GM23338 (cell line): ENCODE measurements at regions not wholly inside any gene's neighbourhood (a gene's known extent, or its start where the extent isn't known, plus 50 kb on each side); places are given as distances from the start of the nearest gene placed in this dataset.

Source experiments
- ATAC-seq: fragments of 200-7000 bp; cut with Tn5 transposase; 3 replicates; pipeline ENCODE4 v1.9.1; 2020
- DNase-seq: peaks from one replicate; pipeline ENCODE4 v3.0.0-alpha.2; 2015; ENCODE audit warnings: low spot score
- H2AFZ ChIP-seq: fragments of 200-600 bp; sonication (generic); 2 replicates; pipeline ENCODE4 v1.8.0; 2016; ENCODE audit warnings: antibody characterized with exemption, mild to moderate bottlenecking, moderate library complexity
- H3F3A ChIP-seq: fragments of 200-600 bp; sonication (generic); replicated peaks from 2 replicates; pipeline ENCODE4 v1.8.0; 2017; ENCODE audit warnings: antibody characterized with exemption, mixed run types, low read depth
- H3K27ac ChIP-seq: fragments of 200-600 bp; sonication (generic); 2 replicates; pipeline ENCODE4 v1.6.1; 2016; ENCODE audit warnings: low read depth
- H3K27me3 ChIP-seq: fragments of 200-600 bp; sonication (generic); 2 replicates; pipeline ENCODE4 v1.8.0; 2016; ENCODE audit warnings: mild to moderate bottlenecking, mixed run types, moderate library complexity; ENCODE audit not compliant: insufficient read depth
- H3K36me3 ChIP-seq: fragments of 200-600 bp; sonication (generic); 2 replicates; pipeline ENCODE4 v1.8.0; 2016; ENCODE audit warnings: mild to moderate bottlenecking; ENCODE audit not compliant: insufficient read depth
- H3K4me1 ChIP-seq: fragments of 200-600 bp; sonication (generic); 2 replicates; pipeline ENCODE4 v1.8.0; 2016; ENCODE audit warnings: mild to moderate bottlenecking, moderate library complexity; ENCODE audit not compliant: insufficient read depth
- H3K4me2 ChIP-seq: fragments of 200-600 bp; sonication (generic); 2 replicates; pipeline ENCODE4 v1.7.1; 2017; ENCODE audit warnings: mixed run types
- H3K4me3 ChIP-seq: fragments of 200-600 bp; sonication (generic); 2 replicates; pipeline ENCODE4 v1.6.1; 2016; ENCODE audit warnings: mixed run types
- H3K79me2 ChIP-seq: fragments of 200-600 bp; sonication (generic); replicated peaks from 2 replicates; pipeline ENCODE4 v1.8.0; 2017; ENCODE audit warnings: mild to moderate bottlenecking; ENCODE audit not compliant: insufficient read depth
- H3K9me2 ChIP-seq: fragments of 200-600 bp; sonication (generic); 2 replicates; pipeline ENCODE4 v1.8.0; 2017; ENCODE audit not compliant: insufficient read depth
- H4K20me1 ChIP-seq: fragments of 200-600 bp; sonication (generic); replicated peaks from 2 replicates; pipeline ENCODE4 v1.8.0; 2017; ENCODE audit warnings: mild to moderate bottlenecking; ENCODE audit not compliant: insufficient read depth
- H3K27ac Mint-ChIP-seq: 2 replicates; pipeline ENCODE4 v1.8.0; 2020; ENCODE audit warnings: inconsistent platforms, mild to moderate bottlenecking, moderate library complexity, mixed read lengths
- H3K27me3 Mint-ChIP-seq: 3 replicates; pipeline ENCODE4 v1.8.0; 2022; ENCODE audit warnings: low read depth, mild to moderate bottlenecking, moderate library complexity, mixed read lengths, inconsistent platforms; ENCODE audit not compliant: insufficient read depth, poor library complexity
- H3K36me3 Mint-ChIP-seq: 3 replicates; pipeline ENCODE4 v1.8.0; 2021; ENCODE audit warnings: low read depth, mild to moderate bottlenecking, inconsistent platforms, moderate library complexity, mixed read lengths
- H3K4me1 Mint-ChIP-seq: 3 replicates; pipeline ENCODE4 v1.8.0; 2020; ENCODE audit warnings: mild to moderate bottlenecking, inconsistent platforms, mixed read lengths
- H3K4me3 Mint-ChIP-seq: 3 replicates; pipeline ENCODE4 v1.8.0; 2021; ENCODE audit warnings: moderate library complexity, mild to moderate bottlenecking, inconsistent platforms, mixed read lengths
- H3K9me3 Mint-ChIP-seq: 3 replicates; pipeline ENCODE4 v1.8.0; 2020; ENCODE audit warnings: moderate library complexity, mild to moderate bottlenecking, inconsistent platforms, mixed read lengths
- CTCF ChIP-seq, 2 experiments: fragments of 200-600 bp in 1 of 2; sonication (generic) in 1 of 2; conservative IDR thresholded peaks; 2 replicates each; pipeline versions ENCODE4 v1.5.1 to v1.6.1; 2016 to 2017; ENCODE audit warnings: antibody characterized with exemption in 2 of 2, low read depth in 2 of 2, mild to moderate bottlenecking in 2 of 2, moderate library complexity in 1 of 2
- NANOG ChIP-seq: IDR thresholded peaks from 2 replicates; pipeline ENCODE4 v1.6.1; 2016; ENCODE audit warnings: antibody characterized with exemption, borderline replicate concordance
- ZNF331 ChIP-seq: fragments of 250-450 bp; sonication (Bioruptor Pico); IDR thresholded peaks from 2 replicates; pipeline ENCODE4 v1.5.0; 2020; ENCODE audit warnings: low read depth, mild to moderate bottlenecking, moderate library complexity
- ZNF462 ChIP-seq: fragments of 250-450 bp; sonication (Bioruptor Pico); IDR thresholded peaks from 2 replicates; pipeline ENCODE4 v1.5.0; 2020; ENCODE audit warnings: mild to moderate bottlenecking, moderate library complexity

- TF ChIP-seq CTCF (conservative IDR thresholded peaks at IDR 0.05; ENCODE audit: low read depth in 2 of 2) (no peak), NANOG (no peak), ZNF462 (CRISPR knock-in tag) (no peak), ZNF331 (CRISPR knock-in tag) (no peak)
- no peak overlapping the region for H2AFZ ChIP-seq
- H3K4me2 ChIP-seq = no peak overlapping the region
- 0 out of 2 replicates have a peak, but pooled peaks cover 4% of the 10 kb centered on the region for H3K9me2 ChIP-seq
- H3K4me3 Mint-ChIP-seq = no peak overlapping the region
- ATAC-seq = no peak
- DNase-seq = no peak
- no peaks in the 10 kb centered on the region for H3K27me3 ChIP-seq
- no peaks in the 10 kb centered on the region for H3F3A ChIP-seq
- peaks cover 6% of the 10 kb centered on the region; the same call in 1 of the 3 replicates for H3K9me3 Mint-ChIP-seq
- H3K27ac ChIP-seq = no peak overlapping the region
- peaks cover 14% of the 10 kb centered on the region for H3K4me1 ChIP-seq
- peaks cover 10% of the 10 kb centered on the region for H3K4me1 Mint-ChIP-seq
- peaks cover 1% of the 10 kb centered on the region for H3K27me3 Mint-ChIP-seq
- H4K20me1 ChIP-seq = no peaks in the 10 kb centered on the region
- no peaks in the 10 kb centered on the region for H3K36me3 Mint-ChIP-seq
- H3K79me2 ChIP-seq = no peaks in the 10 kb centered on the region
- H3K4me3 ChIP-seq = no peak overlapping the region
- H3K27ac Mint-ChIP-seq = no peak overlapping the region
- no peaks in the 10 kb centered on the region for H3K36me3 ChIP-seq
Observed at GRCh38 chr9:99720455-99721050, 101.1 kb upstream of the NR4A3 start.
